GM03348 (cell line): ENCODE measurements at regions not wholly inside any gene's neighbourhood (a gene's known extent, or its start where the extent isn't known, plus 50 kb on each side); places are given as distances from the start of the nearest gene placed in this dataset.

ENCODE experiments used
- DNase-seq: peaks from one replicate; pipeline ENCODE4 v3.0.0; 2012; ENCODE audit warnings: low spot score

GRCh38 chr14:96727980-96728717 is 69.0 kb upstream of the VRK1 start:
- DNase-seq: no peak

GRCh38 chr14:96729889-96730288 is 67.3 kb upstream of the VRK1 start:
- DNase-seq: no peak

GRCh38 chr14:96730386-96730785 is 66.8 kb upstream of the VRK1 start:
- no peak for DNase-seq

- no peak for DNase-seq
Observed at GRCh38 chr14:96734076-96734622, 63.0 kb upstream of the VRK1 start.

- DNase-seq: no peak
Observed at GRCh38 chr14:96735526-96735925, 61.7 kb upstream of the VRK1 start.

GRCh38 chr14:96736439-96736838 is 60.7 kb upstream of the VRK1 start:
- DNase-seq: no peak

- DNase-seq: no peak
Observed at GRCh38 chr14:96737881-96738280, 59.3 kb upstream of the VRK1 start.

- no peak for DNase-seq
Observed at GRCh38 chr14:96739200-96739910, 57.8 kb upstream of the VRK1 start.

- DNase-seq: peak; percentile 91
Observed at GRCh38 chr14:96741151-96741977, 55.8 kb upstream of the VRK1 start.

GRCh38 chr14:96744262-96744661 is 52.9 kb upstream of the VRK1 start:
- DNase-seq: no peak

GRCh38 chr14:96745500-96746051 is 51.6 kb upstream of the VRK1 start:
- no peak for DNase-seq

- no peak for DNase-seq
Observed at GRCh38 chr14:96746101-96746500, 51.1 kb upstream of the VRK1 start.

- DNase-seq: no peak
Observed at GRCh38 chr14:96747006-96747405, 50.2 kb upstream of the VRK1 start.
